ENCODE measurements at regions not wholly inside any gene's neighbourhood (a gene's known extent, or its start where the extent isn't known, plus 50 kb on each side); places are given as distances from the start of the nearest gene placed in this dataset.

DNA sequence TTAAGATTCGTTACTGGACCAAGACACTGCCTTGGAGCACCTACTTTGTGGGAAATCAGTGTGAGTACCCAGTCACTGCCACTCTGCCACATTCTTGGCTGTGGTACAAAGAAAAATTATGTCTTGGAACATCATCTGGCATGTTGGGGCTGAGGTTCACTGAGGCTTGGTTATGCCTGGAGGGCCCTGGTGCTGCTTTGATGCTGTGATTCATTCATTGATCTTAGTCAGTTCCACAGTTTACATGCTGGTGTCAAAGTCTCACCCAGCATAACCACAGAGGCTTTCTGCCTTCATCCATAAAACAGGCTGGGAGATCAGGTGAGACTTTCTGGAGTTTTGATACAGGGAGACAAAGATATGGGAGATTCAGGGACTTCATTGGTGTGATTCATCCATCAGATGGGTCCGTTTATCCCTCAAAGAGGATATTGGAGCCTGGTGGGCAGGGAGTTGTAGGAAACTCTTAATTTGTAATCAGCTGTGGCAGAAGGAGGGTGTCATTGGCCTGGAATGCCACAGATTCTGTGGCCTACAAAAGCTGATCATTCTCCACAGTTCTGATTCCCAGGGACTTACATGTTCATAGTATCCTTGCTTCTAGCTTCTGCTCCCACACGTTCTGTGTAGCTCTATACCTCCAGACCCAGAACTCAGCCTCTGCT is 322.5 kb downstream of the PMP22 start:
- CTCF ChIA-PET, result interaction anchor here (2.0 kb wide), 1 partner anchor 16 kb away, joined by 6 read pairs; no protein-coding TSS in a partner anchor
- POLR2A ChIA-PET, result no interaction called here
- DNase-seq (ENCODE audit: extremely low spot score), result no peak

DNA sequence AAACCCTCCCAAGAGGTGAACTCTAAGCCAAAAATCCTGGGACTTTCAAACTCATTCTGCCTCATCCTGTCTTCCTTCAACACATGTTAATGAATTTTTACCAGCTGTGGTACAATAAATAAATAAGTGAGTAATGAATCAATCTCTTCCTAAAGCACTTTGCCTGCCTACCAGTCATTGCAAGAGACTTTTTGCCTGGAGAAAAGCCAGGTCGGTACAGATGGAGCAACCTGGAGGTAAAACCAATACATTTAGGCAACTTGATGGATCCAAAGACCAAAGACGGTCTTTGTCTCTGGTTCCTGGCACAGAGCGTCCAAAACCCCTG is 324.2 kb downstream of the PMP22 start:
- POLR2A ChIA-PET, result no interaction called here
- CTCF ChIA-PET, result interaction anchor here (1.6 to 2.1 kb wide), 3 partner anchors 7 to 14 kb away, joined by 5 to 6 read pairs (median 6); no protein-coding TSS in a partner anchor
- no peak for DNase-seq (ENCODE audit: extremely low spot score)
- TF ChIP-seq, protein P1, sequence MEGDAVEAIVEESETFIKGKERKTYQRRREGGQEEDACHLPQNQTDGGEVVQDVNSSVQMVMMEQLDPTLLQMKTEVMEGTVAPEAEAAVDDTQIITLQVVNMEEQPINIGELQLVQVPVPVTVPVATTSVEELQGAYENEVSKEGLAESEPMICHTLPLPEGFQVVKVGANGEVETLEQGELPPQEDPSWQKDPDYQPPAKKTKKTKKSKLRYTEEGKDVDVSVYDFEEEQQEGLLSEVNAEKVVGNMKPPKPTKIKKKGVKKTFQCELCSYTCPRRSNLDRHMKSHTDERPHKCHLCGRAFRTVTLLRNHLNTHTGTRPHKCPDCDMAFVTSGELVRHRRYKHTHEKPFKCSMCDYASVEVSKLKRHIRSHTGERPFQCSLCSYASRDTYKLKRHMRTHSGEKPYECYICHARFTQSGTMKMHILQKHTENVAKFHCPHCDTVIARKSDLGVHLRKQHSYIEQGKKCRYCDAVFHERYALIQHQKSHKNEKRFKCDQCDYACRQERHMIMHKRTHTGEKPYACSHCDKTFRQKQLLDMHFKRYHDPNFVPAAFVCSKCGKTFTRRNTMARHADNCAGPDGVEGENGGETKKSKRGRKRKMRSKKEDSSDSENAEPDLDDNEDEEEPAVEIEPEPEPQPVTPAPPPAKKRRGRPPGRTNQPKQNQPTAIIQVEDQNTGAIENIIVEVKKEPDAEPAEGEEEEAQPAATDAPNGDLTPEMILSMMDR (IDR thresholded peaks at IDR 0.05; ENCODE audit: control extremely low read depth, extremely low read depth, low read depth, missing control alignments), result no peak

More for the DNA sequence above, 322.5 kb downstream of the PMP22 start:
- TF ChIP-seq, protein P1 (IDR thresholded peaks at IDR 0.05; ENCODE audit: control extremely low read depth, extremely low read depth, low read depth, missing control alignments), result no peak

DNA sequence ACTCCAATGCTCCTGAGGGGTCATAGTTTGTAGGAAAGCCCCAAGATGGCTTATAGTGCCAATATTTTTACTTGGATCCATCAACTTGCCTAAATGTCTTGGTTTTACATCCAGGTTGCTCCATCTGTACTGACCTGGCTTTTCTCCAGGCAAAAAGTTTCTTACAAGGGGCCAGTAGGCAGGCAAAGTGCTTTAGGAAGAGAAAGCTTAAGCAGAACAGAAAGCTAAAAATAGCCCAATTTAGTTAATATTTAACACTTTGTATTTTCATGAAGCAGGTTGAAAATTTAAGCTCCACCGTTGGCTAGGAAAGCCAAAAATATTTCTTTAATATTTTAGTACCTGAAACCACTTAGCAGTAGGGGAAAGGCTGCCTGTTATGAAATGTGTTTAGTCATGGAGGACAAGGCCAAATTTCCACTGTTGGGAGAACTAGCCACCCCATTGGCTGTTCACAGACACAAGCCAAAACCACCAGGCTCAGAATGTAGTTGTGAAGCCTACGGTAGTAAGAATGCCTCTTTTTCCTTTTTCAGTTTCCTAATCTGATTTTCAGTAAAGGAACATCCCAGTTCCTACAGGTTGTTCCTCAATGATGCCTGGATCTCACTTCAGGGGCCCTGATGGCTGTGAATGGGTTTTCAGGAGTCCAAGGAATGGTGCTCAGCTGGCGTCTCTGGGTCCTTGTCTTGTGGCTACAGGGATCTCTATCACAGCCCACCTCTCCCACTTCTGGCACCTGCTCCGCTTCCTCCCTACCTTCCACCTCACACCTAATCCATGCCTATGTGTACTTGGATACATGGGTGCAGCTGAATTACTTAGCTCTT is 324.8 kb downstream of the PMP22 start:
- TF ChIP-seq, protein P1 (IDR thresholded peaks at IDR 0.05; ENCODE audit: control extremely low read depth, extremely low read depth, low read depth, missing control alignments), result no peak
- ChIA-PET POLR2A (no interaction called here), CTCF (interaction anchor here (1.6 to 2.1 kb wide), 2 partner anchors 8 to 14 kb away, joined by 5 to 6 read pairs; no protein-coding TSS in a partner anchor)
- DNase-seq (ENCODE audit: extremely low spot score), result no peak

DNA sequence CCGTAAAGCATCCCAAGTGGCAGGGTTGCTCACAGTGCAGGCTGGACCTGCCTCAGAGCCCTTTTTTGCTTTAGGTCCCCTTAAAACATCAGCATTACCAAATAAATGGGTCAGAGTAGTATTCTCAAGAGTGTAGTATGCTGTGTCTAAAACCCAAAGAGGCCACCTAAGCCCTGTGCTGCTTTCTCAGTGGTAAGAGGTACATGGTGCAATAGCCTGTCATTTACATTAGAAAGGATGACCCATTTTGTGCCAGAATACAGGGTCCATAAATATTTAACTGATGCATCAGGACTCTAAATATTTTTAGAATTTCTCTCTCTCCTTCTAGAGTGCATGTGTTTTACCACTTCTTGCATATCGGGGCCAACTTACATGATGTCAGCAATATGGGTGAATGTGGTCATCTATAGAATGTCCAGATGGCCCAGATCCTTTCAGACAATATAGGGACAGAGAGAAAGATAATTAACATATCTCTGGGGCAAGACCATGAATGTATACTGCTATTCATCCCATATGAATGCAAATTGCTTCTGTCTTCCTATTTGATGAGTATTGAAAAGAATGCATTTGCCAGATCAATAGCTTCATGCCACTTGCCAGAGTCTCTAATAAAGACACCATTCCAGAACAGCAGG is 329.2 kb downstream of the PMP22 start:
- ChIA-PET CTCF (interaction anchor here (2.6 kb wide), 1 partner anchor 10 kb away, joined by 9 read pairs; no protein-coding TSS in a partner anchor), POLR2A (no interaction called here)
- DNase-seq (ENCODE audit: extremely low spot score), result no peak
- TF ChIP-seq, protein P1 (IDR thresholded peaks at IDR 0.05; ENCODE audit: control extremely low read depth, extremely low read depth, low read depth, missing control alignments), result no peak

DNA sequence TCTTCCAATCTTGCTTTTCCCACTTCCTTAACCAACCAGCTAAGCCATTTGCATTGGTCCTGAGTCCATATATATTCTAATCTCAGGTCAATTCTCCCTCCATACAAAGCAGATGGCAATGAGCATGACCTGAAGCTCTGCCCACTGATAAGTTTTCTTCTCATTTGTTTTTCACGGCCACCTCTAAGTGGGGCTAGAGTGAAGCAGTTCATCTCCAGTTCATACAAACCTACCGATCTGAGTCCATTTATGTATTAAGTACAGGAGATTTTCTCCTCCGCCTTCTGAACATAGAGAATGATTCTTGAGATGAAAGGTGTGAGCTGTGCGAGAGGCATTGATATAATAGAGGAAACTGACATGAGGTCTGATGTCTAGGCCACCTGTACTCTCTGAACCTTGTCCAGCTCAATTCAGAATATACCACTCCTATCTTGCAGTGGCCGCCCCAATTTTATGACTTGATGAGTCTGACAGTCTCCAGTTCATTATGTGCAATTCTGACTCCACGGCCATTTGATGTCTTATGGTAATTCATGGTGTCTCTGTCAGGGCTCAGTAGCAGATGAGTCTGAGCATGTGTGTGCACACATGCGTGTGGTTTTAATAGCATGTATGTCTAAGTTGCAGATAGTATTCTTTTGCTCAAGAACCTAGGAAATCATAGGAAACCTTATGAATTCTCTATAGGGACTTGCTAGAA is 329.8 kb downstream of the PMP22 start:
- ChIA-PET POLR2A (no interaction called here), CTCF (no interaction called here)
- DNase-seq (ENCODE audit: extremely low spot score), result no peak
- TF ChIP-seq, protein P1 (IDR thresholded peaks at IDR 0.05; ENCODE audit: control extremely low read depth, extremely low read depth, low read depth, missing control alignments), result no peak

DNA sequence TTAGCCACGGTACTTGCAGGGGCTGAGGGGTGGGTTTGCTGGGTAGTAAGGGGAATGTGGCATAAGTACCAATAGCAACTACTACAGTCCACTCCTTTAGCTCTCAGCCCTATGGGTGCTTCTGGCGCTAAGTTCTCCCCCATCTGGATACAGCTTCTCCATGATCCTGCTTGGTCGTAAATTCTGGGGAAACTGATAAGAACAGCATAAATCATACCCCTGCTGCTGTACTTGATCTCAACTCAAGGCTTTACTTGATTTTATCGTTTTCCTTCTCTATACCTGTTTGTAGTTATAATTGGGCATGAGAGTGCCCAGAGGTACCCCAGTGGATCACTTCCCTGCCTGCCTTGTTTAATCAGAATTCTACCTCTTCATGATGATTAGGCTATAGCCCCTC is 331.4 kb downstream of the PMP22 start:
- TF ChIP-seq, protein P1 (IDR thresholded peaks at IDR 0.05; ENCODE audit: control extremely low read depth, extremely low read depth, low read depth, missing control alignments), result no peak
- POLR2A ChIA-PET, result no interaction called here

More for the DNA sequence above, 331.4 kb downstream of the PMP22 start:
- no peak for DNase-seq (ENCODE audit: extremely low spot score)
- CTCF ChIA-PET, result no interaction called here
